ENCODE measurements at regions not wholly inside any gene's neighbourhood (a gene's known extent, or its start where the extent isn't known, plus 50 kb on each side); places are given as distances from the start of the nearest gene placed in this dataset.

GRCh38 chr12:87846045-87846444, 183.2 kb downstream of the C12orf50 start:
- DNase-seq (ENCODE audit: extremely low read depth, low read depth, low spot score), result no peak

DNA sequence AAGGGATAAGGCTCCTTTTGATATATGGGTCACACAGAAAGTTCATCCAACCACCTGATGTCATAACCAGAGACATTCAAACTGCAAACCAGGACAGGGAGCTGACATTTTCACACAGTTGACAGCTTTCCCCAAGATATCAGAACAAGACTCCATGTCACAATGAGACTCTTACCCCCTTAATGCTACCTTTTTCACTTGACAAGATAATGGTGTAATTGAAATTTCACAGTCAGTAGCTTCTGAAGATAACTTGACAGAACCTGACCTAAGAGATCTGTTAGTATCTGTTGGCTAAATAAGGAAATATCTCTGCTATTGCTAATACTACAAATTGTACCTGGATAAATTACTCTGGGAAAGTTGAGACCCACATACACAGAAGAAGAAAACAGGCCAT, 187.3 kb downstream of the C12orf50 start:
- DNase-seq (ENCODE audit: extremely low read depth, low read depth, low spot score), result no peak

DNA sequence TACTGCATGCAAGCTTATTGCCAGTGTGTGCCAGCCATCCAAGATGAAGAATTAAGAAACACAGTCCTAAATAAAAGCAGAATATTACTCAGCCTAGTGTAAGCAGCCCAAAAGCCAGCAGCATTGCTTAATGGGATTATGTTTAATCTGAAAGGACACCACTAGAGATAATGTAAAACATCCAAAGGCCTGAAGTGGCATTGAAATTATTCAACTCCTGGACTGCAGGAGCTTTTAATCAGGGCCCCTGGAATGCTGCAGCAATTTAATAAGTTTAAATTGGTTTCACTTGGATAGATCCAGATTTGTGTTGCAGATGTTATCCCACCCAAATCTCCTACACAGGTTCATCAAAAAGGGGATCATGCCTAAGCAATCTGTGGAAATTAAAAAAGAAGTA, 193.0 kb downstream of the C12orf50 start:
- no peak for DNase-seq (ENCODE audit: extremely low read depth, low read depth, low spot score)

DNA sequence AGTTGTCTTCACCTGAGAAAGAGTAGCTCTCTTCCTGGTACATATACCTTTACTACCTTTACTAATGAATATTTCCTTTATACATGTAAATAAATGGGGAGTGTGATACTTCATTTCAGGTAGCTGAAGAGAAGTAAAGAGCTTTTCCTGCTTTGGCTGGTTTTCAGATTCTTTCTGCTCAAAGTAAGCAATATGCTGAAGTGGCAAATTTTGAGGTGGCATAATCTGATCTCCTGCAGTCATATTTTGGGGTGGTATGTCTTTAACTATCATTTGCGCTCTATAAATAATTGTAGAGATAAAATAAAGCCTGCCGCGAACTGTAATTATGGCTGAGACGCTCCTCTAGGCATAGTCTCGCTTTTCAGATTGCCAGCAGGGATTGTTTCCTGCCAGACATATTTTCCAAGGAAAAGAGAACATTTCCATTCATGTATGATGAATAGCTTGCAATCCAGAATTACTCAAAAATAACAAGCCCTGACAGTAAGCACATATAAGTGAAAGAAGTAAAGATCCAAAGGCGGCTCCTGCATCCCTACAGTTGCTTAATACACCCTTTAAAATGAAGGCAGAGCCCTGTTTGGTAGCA, 200.7 kb downstream of the C12orf50 start:
- no peak for DNase-seq (ENCODE audit: extremely low read depth, low read depth, low spot score)

GRCh38 chr12:87827638-87828264, 201.4 kb downstream of the C12orf50 start:
- peak; percentile 52 for DNase-seq (ENCODE audit: extremely low read depth, low read depth, low spot score)

- no peak for DNase-seq (ENCODE audit: extremely low read depth, low read depth, low spot score)
Observed at GRCh38 chr12:87822923-87823322, 206.3 kb downstream of the C12orf50 start.

DNA sequence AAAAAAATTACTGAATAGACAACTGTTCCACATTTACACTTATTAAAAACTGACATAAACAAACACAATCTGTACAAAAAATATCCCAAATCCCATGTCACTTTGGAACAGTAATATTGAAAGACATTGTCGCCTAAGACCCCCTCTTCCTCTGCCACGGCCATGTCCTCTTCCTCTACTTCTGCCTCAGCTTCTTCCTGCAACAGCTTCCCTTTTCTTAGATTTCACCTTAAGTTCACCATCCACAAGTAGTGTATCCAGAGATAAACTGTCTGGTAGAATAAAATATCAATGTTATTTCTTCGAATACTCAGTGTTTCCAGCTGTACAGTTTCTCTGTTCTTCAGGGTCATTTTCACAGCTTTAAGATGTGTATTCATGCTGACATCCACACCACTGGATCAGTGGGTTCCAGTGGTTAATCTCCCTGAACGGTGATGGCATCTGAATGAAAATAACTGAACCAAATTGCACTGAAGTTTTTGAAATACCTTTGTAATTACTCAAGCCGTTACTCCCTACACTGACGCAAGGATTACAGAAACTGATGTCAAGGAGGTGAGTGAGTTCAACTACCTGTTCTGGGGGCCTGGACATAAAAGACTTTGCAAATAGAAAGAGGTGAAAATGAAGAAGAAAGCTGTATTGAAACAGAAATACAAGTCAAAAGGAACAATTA, 208.5 kb downstream of the C12orf50 start:
- no peak for DNase-seq (ENCODE audit: extremely low read depth, low read depth, low spot score)

GRCh38 chr12:87818441-87818840, 210.8 kb downstream of the C12orf50 start:
- DNase-seq (ENCODE audit: extremely low read depth, low read depth, low spot score), result no peak

- DNase-seq (ENCODE audit: extremely low read depth, low read depth, low spot score), result no peak
Observed at GRCh38 chr12:87815771-87816585, 213.2 kb downstream of the C12orf50 start.

GRCh38 chr12:87814625-87815024, 214.6 kb downstream of the C12orf50 start:
- DNase-seq (ENCODE audit: extremely low read depth, low read depth, low spot score), result no peak

GRCh38 chr12:87813476-87814234, 215.5 kb downstream of the C12orf50 start:
- DNase-seq (ENCODE audit: extremely low read depth, low read depth, low spot score), result no peak

DNA sequence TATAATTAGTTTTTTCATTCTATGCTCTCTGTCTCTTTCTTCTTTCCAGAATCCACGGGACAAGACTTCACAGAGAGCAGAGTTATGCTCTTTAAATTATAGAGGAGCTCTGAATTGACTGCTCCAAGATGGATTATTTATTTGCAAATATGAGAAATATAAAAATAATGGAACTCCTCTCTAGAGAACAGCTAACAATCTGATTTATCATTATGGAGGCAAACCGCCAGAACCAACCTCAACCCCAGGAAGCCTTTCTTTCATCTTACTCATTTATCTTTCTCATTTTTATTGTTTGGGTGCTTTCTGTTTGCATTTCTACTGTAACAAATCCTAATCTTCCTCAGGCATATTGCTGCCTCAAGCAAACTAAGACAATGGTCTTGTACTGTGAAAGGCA, 216.5 kb downstream of the C12orf50 start:
- DNase-seq (ENCODE audit: extremely low read depth, low read depth, low spot score), result no peak

- no peak for DNase-seq (ENCODE audit: extremely low read depth, low read depth, low spot score)
Observed at GRCh38 chr12:87812030-87812429, 217.2 kb downstream of the C12orf50 start.

- no peak for DNase-seq (ENCODE audit: extremely low read depth, low read depth, low spot score)
Observed at GRCh38 chr12:87809916-87810315, 219.3 kb downstream of the C12orf50 start.

DNA sequence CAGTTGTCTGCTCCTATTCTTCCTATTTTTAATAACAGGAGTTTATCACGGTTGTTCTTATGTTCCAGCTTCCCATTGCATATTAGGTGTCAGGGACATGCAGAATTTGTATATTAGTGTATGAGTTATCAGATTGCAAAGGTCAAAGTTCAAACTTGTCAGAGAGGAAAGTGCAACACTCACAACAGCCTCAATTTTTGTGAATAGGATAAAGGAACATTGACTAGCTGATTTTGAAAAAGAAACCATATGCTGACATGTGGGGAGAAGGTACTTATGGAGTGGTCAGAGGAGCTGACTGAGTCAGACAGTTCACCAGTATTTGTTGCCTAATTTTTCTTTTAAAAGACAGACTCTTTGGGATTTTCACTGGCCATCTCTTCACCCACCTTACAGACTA, 222.1 kb downstream of the C12orf50 start:
- DNase-seq (ENCODE audit: extremely low read depth, low read depth, low spot score), result no peak

- no peak for DNase-seq (ENCODE audit: extremely low read depth, low read depth, low spot score)
Observed at GRCh38 chr12:87806310-87806709, 222.9 kb downstream of the C12orf50 start.

DNA sequence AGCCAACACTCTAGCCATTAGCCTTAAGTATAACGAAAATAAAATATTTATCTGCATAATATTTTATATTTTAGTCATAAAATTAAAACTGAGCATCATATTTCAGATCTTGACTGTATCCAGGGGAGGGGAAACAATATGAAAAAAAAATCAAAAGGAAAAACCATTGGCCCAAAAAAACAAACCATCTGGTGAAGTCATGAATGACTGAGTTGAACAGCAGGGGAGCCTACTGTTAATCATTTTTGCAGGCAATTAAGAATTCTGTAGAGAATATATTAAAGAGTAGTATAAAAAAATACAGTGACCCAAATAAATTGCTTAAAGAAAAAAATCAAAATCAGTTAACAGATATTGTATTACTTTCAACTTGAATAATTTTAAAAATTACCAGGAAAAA, 224.8 kb downstream of the C12orf50 start:
- no peak for DNase-seq (ENCODE audit: extremely low read depth, low read depth, low spot score)

- no peak for DNase-seq (ENCODE audit: extremely low read depth, low read depth, low spot score)
Observed at GRCh38 chr12:87802721-87803011, 226.5 kb downstream of the C12orf50 start.

GRCh38 chr12:87801860-87802720, 227.1 kb downstream of the C12orf50 start:
- no peak for DNase-seq (ENCODE audit: extremely low read depth, low read depth, low spot score)

GRCh38 chr12:87796961-87797516, 232.2 kb downstream of the C12orf50 start:
- no peak for DNase-seq (ENCODE audit: extremely low read depth, low read depth, low spot score)
